Activated CD8-positive, alpha-beta memory T cell treated with anti-CD3 and anti-CD28 coated beads for 1 hour (primary cell): ENCODE measurements at regions not wholly inside any gene's neighbourhood (a gene's known extent, or its start where the extent isn't known, plus 50 kb on each side); places are given as distances from the start of the nearest gene placed in this dataset.
"Not testable (repeated sequence)": the region's sequence is repeated elsewhere in the genome, so short reads cannot be mapped to it uniquely, and the experiment has no call there.

Experiments
- DNase-seq, 2 donors: peaks; one replicate each; pipeline ENCODE4 v3.0.0-alpha.2; 2020; ENCODE audit warnings: low read depth in 1 of 2; ENCODE audit errors: extremely low read depth in 1 of 2

GRCh38 chr5:8689773-8690172 is 820.8 kb downstream of the MTRR start:
- DNase-seq, result no peak

GRCh38 chr5:8691221-8691620 is 822.3 kb downstream of the MTRR start:
- DNase-seq, result no peak

GRCh38 chr5:8693341-8693844 is 824.4 kb downstream of the MTRR start:
- DNase-seq, result no peak

- DNase-seq, result no peak
These were observed 825.6 kb downstream of the MTRR start for GRCh38 chr5:8694545-8694944.

DNA sequence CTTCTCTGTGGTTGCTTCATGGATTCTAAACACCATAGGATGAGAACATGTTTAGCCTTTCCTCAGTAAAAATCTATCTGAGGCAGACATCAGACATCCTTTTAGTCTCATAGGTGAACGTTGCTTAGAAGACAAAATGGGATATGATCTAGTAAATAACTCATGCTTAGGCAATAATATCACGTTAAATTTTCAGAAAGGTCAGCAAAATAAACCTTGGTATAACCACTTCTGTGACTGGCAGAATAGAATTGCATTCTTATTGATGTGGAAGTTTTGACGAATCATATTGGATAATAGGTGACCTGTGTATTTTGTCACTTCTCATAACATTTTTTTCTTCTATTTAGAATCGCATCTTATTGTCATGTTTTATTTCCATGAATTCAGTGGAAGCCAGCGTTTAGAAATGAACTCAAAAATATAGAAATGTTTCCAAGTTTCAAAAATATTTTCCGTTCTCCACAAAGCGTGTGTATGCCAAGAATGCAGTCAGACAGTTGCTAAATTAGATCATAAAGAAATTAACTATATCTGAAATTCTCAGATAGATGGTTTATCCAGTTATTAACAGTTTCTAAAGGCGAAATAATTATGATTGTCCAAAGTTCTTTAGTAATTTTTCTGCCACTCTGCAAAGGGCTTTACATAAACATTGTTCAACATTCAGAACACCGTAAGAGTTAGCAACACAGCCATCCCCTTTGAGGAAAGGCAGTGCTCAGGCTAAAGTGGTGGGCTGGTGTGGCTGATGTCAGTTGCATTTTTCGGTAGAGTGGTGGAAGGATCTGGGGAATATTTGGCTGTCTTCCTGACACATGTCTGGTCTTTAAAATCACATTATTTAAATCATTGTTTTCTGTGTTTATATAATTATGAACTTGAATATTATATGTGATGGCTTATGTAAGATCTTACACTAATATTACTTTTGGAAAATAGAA is 827.2 kb downstream of the MTRR start:
- no peak for DNase-seq

DNA sequence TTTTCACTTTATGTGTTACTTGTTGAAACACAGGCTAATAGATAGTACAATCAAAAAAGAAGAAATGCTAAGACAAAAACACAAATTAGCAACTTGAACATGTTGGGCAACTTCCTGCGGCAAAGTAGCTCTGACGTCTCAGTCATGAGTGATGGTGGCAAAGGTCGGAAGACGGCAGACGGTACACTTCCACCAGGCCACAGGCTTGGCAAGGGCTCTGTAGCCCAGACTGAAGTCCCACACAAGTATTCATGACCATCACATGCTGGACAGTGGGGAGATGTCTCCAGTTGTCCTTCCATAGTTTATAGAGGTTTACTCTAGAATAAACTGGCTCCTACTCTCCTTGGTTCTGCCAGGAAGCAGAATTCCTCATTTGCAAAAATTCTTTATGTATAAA is 831.3 kb downstream of the MTRR start:
- no peak for DNase-seq

DNA sequence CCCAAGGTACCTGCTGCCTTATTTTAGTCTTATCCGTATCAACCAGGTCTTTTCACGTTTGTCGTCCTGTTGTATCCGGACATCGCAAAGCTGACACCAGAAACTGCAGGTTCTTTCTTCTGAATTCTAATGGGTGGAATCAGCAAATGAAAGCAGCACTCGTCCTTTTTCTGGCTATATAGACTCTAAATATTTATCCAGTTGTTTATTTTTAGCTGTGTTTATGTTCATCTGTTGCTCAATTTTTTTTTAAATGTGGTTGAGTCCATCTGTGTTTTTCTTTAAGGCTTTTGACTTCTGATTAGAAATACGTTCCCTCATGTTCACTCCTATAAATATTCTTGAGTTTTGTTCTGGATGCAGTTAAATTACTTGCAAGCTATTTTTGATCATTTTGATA is 831.7 kb downstream of the MTRR start:
- no peak for DNase-seq

GRCh38 chr5:8701251-8701650 is 832.3 kb downstream of the MTRR start:
- DNase-seq, result no peak

DNA sequence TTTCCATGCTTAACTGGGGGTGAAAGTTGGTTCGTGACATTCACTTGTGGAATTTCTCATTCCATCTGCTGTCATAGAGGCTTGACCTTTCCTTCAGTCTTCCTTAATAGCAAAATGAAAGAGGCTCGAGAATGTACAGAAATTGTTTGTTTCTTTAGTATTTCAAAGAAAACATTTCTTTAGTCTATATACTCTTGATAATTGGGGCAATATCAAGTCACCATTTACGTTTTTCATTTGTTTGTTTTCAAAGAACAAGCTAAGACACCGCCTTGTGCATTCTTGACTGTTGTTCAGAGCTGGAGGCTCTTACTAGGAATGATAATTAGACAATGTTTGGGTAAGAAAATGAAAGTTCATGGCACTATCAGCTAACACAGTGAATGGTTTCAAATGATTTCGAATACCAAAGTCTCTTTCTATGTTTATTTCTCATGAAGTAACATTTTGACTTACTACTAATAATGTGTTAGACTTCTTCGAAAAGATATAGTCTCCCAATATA is 835.4 kb downstream of the SEMA5A start:
- DNase-seq, result no peak

DNA sequence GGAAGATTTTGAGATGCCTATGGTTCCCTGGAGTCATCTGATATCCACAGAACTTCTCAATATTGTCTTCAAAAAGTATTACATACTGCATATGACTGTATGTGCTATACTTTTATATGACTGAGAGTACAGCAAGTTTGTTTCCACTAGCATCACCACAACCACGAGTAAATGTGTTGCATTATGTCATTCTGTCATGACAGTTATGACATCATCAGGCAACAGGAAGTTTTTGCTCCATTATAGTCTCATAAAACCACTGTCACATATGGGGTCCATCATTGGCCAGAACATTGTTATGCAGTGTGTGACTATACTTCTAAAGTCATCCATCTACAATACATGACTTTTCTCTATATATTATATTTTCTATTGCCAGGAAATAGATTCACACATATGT is 831.7 kb downstream of the SEMA5A start:
- DNase-seq, result no peak

- DNase-seq, result no peak
These were observed 831.0 kb downstream of the SEMA5A start for GRCh38 chr5:8714861-8715260.

DNA sequence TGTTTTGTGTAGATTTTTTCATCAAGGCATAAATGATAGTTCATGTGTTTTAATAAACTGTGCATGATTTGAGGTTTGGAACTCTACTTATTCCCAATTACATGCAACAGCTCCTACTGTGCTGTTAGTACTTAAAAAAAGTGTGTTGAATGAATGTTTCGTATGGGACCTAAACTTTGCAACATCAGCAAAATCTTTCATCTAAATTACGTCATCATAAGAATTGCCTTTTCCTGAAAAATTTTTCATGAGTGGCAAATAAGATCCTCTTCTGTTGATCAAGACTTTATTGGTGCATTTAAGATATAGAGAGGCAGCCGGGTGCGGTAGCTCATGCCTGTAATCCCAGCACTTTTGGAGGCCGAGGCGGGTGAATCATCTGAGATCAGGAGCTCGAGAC is 826.1 kb downstream of the SEMA5A start:
- no peak for DNase-seq

DNA sequence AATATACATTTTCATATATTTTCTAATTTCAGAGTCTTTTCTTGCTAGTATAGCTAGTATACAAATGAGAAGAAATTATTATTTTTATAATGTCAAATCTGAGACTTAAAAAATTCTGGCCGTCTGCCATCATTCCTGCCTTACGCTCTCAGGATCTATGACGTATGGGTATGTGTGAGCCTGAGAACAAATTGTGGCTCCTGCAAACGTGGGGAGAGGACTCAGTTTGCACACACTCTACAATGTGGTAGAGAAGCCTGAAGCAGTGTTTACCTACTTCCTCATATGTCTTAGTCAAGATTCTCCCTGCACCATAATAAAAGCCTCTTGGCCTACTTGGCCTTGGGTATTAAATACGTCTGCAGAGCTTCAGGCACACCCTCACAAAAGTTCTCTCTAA is 825.4 kb downstream of the SEMA5A start:
- DNase-seq, result no peak

- no peak for DNase-seq
These were observed 824.3 kb downstream of the SEMA5A start for GRCh38 chr5:8721536-8721935.

DNA sequence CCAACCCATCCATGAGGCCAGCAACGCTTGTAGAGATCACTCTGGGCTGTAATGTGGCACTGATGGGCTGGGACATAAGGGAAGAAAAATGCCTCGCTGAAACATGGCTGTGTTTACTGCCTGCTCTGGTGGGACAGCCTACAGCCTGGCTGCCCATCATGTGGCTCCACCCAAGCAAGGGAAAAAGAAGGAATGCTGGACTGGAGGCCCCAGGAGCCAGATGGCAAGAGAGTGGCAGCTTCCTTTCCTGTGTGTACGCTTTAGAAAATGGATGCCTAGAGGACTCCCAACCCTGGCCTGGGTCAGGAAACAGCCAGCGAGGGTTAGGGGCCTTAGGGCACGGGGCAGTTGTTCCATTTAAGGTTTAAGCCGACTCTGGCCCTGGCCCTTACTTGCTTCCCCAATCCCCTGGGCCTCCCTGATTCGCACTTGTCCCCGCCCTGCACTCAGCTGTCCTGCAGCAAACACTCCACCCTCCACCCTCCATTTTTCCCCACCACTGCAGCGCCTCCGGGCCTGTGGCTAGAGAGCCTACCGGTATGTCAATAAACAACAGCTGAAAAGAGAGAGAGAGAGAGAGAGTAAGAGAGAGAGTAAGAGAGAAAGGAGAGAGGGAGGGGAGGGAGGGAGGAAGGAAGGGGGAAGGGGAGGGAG is 819.4 kb downstream of the SEMA5A start:
- no peak for DNase-seq

DNA sequence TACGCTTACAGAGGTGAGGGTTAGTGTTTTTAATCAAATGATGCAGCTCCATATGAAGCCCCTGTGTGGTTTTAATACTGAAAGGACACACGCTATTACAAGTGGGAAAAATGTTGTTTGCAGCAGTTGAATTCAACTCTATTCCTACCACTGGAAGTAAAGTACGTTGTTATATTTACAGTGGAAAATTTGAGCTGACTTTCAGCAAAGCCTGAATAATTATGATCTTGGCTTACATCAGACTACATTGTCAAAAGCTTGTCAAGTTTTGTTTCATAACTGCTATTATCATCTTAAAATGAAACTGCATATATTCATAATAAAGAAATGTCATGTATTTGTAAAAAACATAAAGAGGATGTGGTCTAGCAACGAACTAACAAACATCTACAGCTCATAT is 818.5 kb downstream of the SEMA5A start:
- DNase-seq, result no peak

DNA sequence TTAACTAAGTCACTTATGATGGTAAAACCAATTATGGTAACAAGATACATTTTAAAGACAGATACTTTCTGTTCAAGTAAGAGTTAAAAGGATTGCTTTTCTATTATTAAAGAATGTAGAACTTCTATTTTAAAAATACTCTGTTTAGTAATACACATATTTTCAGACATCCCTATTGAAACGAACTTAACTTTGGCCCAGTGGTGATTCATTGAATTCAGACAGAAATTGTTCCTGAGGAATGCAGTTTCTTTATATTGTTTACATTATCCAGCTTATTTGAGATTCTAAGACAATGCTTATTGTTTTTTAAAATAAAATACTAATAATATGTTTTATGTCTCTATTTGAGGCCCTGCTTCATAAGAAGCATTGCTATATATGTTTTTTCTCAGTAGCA is 816.4 kb downstream of the SEMA5A start:
- DNase-seq, result no peak

GRCh38 chr5:8730194-8730593 is 815.7 kb downstream of the SEMA5A start:
- no peak for DNase-seq

DNA sequence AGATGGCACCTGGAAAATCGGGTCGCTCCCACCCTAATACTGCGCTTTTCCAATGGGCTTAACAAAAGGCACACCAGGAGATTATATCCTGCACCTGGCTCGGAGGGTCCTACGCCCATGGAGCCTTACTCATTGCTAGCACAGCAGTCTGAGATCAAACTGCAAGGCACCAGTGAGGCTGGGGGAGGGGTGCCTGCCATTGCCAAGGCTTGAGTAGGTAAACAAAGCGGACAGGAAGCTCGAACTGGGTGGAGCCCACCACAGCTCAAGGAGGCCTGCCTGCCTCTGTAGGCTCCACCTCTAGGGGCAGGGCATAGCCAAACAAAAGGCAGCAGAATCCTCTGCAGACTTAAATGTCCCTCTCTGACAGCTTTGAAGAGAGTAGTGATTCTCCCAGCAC is 814.8 kb downstream of the SEMA5A start:
- not testable (repeated sequence) for DNase-seq

- DNase-seq, result no peak
These were observed 805.3 kb downstream of the SEMA5A start for GRCh38 chr5:8740595-8740994.

- DNase-seq, result no peak
These were observed 796.3 kb downstream of the SEMA5A start for GRCh38 chr5:8749556-8749955.

DNA sequence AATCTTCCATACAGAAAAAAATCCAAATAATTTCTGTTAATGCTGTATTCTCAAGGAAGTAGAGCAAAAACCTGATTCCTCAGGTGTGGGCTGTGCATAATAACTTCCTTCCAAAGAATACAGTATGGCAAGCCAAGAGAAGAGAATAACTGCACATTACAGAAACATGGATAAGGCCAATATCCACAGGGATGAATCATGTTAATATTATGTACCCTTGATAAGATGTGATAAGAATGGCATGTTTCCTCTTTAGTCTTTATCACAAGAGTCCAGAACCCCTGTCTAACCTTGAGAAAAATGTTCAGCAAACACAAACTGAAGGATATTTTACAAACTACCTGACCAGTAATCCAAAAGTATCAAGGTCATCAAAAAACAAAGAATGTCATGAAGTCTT is 795.8 kb downstream of the SEMA5A start:
- DNase-seq, result no peak
